ENCODE measurements at regions not wholly inside any gene's neighbourhood (a gene's known extent, or its start where the extent isn't known, plus 50 kb on each side); places are given as distances from the start of the nearest gene placed in this dataset.

GRCh38 chr2:195472501-195473234 lies 184.4 kb upstream of the SLC39A10 start:
- no peak overlapping the region for H3K27ac ChIP-seq (ENCODE audit: low read length, poor library complexity, severe bottlenecking)
- H3K4me2 ChIP-seq (ENCODE audit: low read length, poor library complexity, severe bottlenecking): no peak overlapping the region
- no peak overlapping the region for H2BK5ac ChIP-seq (ENCODE audit: low read depth, low read length, poor library complexity, severe bottlenecking)
- H3K9ac ChIP-seq (ENCODE audit: low read length): no peak overlapping the region
- H2BK15ac ChIP-seq (ENCODE audit: low read depth, poor library complexity, severe bottlenecking): no peak overlapping the region
- H3K4ac ChIP-seq (ENCODE audit: low read depth in 1 of 2, low read length in 2 of 2): no peak overlapping the region
- no peak overlapping the region for H3K4me3 ChIP-seq (ENCODE audit: insufficient read depth in 1 of 2, low read depth in 1 of 2, low read length in 2 of 2)
- no peak overlapping the region for H2AK5ac ChIP-seq (ENCODE audit: low read length, severe bottlenecking)
- H3K18ac ChIP-seq (ENCODE audit: low read depth in 1 of 2, low read length in 2 of 2): no peak overlapping the region
- H2BK120ac ChIP-seq (ENCODE audit: low read depth, low read length): no peak overlapping the region
- no peaks in the 10 kb centered on the region for H3K27me3 ChIP-seq (ENCODE audit: control insufficient read depth in 1 of 2, insufficient read depth in 1 of 2, low read length in 2 of 2)
- no peak overlapping the region for H2AFZ ChIP-seq (ENCODE audit: low read depth, low read length)
- no peak overlapping the region for H4K8ac ChIP-seq (ENCODE audit: low read length)
- no peak for DNase-seq
- H3K4me1 ChIP-seq (ENCODE audit: control insufficient read depth, insufficient read depth, low read depth, low read length): no peaks in the 10 kb centered on the region
- H2BK12ac ChIP-seq (ENCODE audit: low read length in 2 of 2): no peak overlapping the region
- H3K36me3 ChIP-seq (ENCODE audit: control insufficient read depth in 1 of 2, insufficient read depth in 2 of 2, low read depth in 1 of 2, low read length in 2 of 2): no peaks in the 10 kb centered on the region
- H3K23ac ChIP-seq (ENCODE audit: low read length in 2 of 2): no peak overlapping the region
- 78% methylated on average over 2 of the region's 3 CpGs for WGBS
- no peak overlapping the region for H4K91ac ChIP-seq (ENCODE audit: low read length)
- no peaks in the 10 kb centered on the region for H3K9me3 ChIP-seq (ENCODE audit: control insufficient read depth, low read length)
- H3K79me1 ChIP-seq (replicated peaks; ENCODE audit: low read length, poor library complexity, severe bottlenecking): no peaks in the 10 kb centered on the region
- H3K14ac ChIP-seq (ENCODE audit: low read length in 2 of 2): no peak overlapping the region

- no peaks in the 10 kb centered on the region for H3K27me3 ChIP-seq (ENCODE audit: control insufficient read depth in 1 of 2, insufficient read depth in 1 of 2, low read length in 2 of 2)
- H3K4me1 ChIP-seq (ENCODE audit: control insufficient read depth, insufficient read depth, low read depth, low read length): no peaks in the 10 kb centered on the region
- H3K9ac ChIP-seq (ENCODE audit: low read length): no peak overlapping the region
- no peak overlapping the region for H4K8ac ChIP-seq (ENCODE audit: low read length)
- no peak overlapping the region for H3K4ac ChIP-seq (ENCODE audit: low read depth in 1 of 2, low read length in 2 of 2)
- H2AFZ ChIP-seq (ENCODE audit: low read depth, low read length): no peak overlapping the region
- no peak overlapping the region for H3K18ac ChIP-seq (ENCODE audit: low read depth in 1 of 2, low read length in 2 of 2)
- WGBS: 92% methylated on average over 4 of the region's 4 CpGs
- H3K79me1 ChIP-seq (replicated peaks; ENCODE audit: low read length, poor library complexity, severe bottlenecking): no peaks in the 10 kb centered on the region
- no peaks in the 10 kb centered on the region for H3K9me3 ChIP-seq (ENCODE audit: control insufficient read depth, low read length)
- no peak for DNase-seq
- H2AK5ac ChIP-seq (ENCODE audit: low read length, severe bottlenecking): no peak overlapping the region
- no peak overlapping the region for H3K14ac ChIP-seq (ENCODE audit: low read length in 2 of 2)
- H2BK120ac ChIP-seq (ENCODE audit: low read depth, low read length): no peak overlapping the region
- H3K4me2 ChIP-seq (ENCODE audit: low read length, poor library complexity, severe bottlenecking): no peak overlapping the region
- H2BK12ac ChIP-seq (ENCODE audit: low read length in 2 of 2): no peak overlapping the region
- H4K91ac ChIP-seq (ENCODE audit: low read length): no peak overlapping the region
- no peak overlapping the region for H3K4me3 ChIP-seq (ENCODE audit: insufficient read depth in 1 of 2, low read depth in 1 of 2, low read length in 2 of 2)
- no peak overlapping the region for H3K27ac ChIP-seq (ENCODE audit: low read length, poor library complexity, severe bottlenecking)
- no peak overlapping the region for H2BK15ac ChIP-seq (ENCODE audit: low read depth, poor library complexity, severe bottlenecking)
- no peaks in the 10 kb centered on the region for H3K36me3 ChIP-seq (ENCODE audit: control insufficient read depth in 1 of 2, insufficient read depth in 2 of 2, low read depth in 1 of 2, low read length in 2 of 2)
- no peak overlapping the region for H2BK5ac ChIP-seq (ENCODE audit: low read depth, low read length, poor library complexity, severe bottlenecking)
- H3K23ac ChIP-seq (ENCODE audit: low read length in 2 of 2): no peak overlapping the region
Measured at GRCh38 chr2:195471807-195472206, 185.2 kb upstream of the SLC39A10 start.

- H3K14ac ChIP-seq (ENCODE audit: low read length in 2 of 2): no peak overlapping the region
- no peak overlapping the region for H2AFZ ChIP-seq (ENCODE audit: low read depth, low read length)
- no peak overlapping the region for H3K4me3 ChIP-seq (ENCODE audit: insufficient read depth in 1 of 2, low read depth in 1 of 2, low read length in 2 of 2)
- no peak overlapping the region for H3K23ac ChIP-seq (ENCODE audit: low read length in 2 of 2)
- no peak for DNase-seq
- H3K36me3 ChIP-seq (ENCODE audit: control insufficient read depth in 1 of 2, insufficient read depth in 2 of 2, low read depth in 1 of 2, low read length in 2 of 2): no peaks in the 10 kb centered on the region
- H3K9ac ChIP-seq (ENCODE audit: low read length): no peak overlapping the region
- H2BK15ac ChIP-seq (ENCODE audit: low read depth, poor library complexity, severe bottlenecking): no peak overlapping the region
- H2BK5ac ChIP-seq (ENCODE audit: low read depth, low read length, poor library complexity, severe bottlenecking): no peak overlapping the region
- H2BK12ac ChIP-seq (ENCODE audit: low read length in 2 of 2): no peak overlapping the region
- H3K79me1 ChIP-seq (replicated peaks; ENCODE audit: low read length, poor library complexity, severe bottlenecking): no peaks in the 10 kb centered on the region
- WGBS: 77% methylated on average over 2 of the region's 2 CpGs
- H3K27ac ChIP-seq (ENCODE audit: low read length, poor library complexity, severe bottlenecking): no peak overlapping the region
- H3K4me2 ChIP-seq (ENCODE audit: low read length, poor library complexity, severe bottlenecking): no peak overlapping the region
- H4K91ac ChIP-seq (ENCODE audit: low read length): no peak overlapping the region
- no peaks in the 10 kb centered on the region for H3K27me3 ChIP-seq (ENCODE audit: control insufficient read depth in 1 of 2, insufficient read depth in 1 of 2, low read length in 2 of 2)
- H3K4ac ChIP-seq (ENCODE audit: low read depth in 1 of 2, low read length in 2 of 2): no peak overlapping the region
- H4K8ac ChIP-seq (ENCODE audit: low read length): no peak overlapping the region
- no peak overlapping the region for H2BK120ac ChIP-seq (ENCODE audit: low read depth, low read length)
- H2AK5ac ChIP-seq (ENCODE audit: low read length, severe bottlenecking): no peak overlapping the region
- H3K18ac ChIP-seq (ENCODE audit: low read depth in 1 of 2, low read length in 2 of 2): no peak overlapping the region
- H3K9me3 ChIP-seq (ENCODE audit: control insufficient read depth, low read length): no peaks in the 10 kb centered on the region
- no peaks in the 10 kb centered on the region for H3K4me1 ChIP-seq (ENCODE audit: control insufficient read depth, insufficient read depth, low read depth, low read length)
Measured at GRCh38 chr2:195471163-195471562, 185.9 kb upstream of the SLC39A10 start.

GRCh38 chr2:195470622-195471021 lies 186.4 kb upstream of the SLC39A10 start:
- Histone ChIP-seq H2BK12ac (ENCODE audit: low read length in 2 of 2) (no peak overlapping the region), H3K4me1 (ENCODE audit: control insufficient read depth, insufficient read depth, low read depth, low read length) (no peaks in the 10 kb centered on the region), H3K4ac (ENCODE audit: low read depth in 1 of 2, low read length in 2 of 2) (no peak overlapping the region), H2AK5ac (ENCODE audit: low read length, severe bottlenecking) (no peak overlapping the region), H3K9me3 (ENCODE audit: control insufficient read depth, low read length) (peaks cover 4% of the 10 kb centered on the region), H3K27me3 (ENCODE audit: control insufficient read depth in 1 of 2, insufficient read depth in 1 of 2, low read length in 2 of 2) (no peaks in the 10 kb centered on the region), H4K91ac (ENCODE audit: low read length) (no peak overlapping the region), H3K36me3 (ENCODE audit: control insufficient read depth in 1 of 2, insufficient read depth in 2 of 2, low read depth in 1 of 2, low read length in 2 of 2) (no peaks in the 10 kb centered on the region), H3K4me3 (ENCODE audit: insufficient read depth in 1 of 2, low read depth in 1 of 2, low read length in 2 of 2) (no peak overlapping the region), H3K23ac (ENCODE audit: low read length in 2 of 2) (no peak overlapping the region), H2BK120ac (ENCODE audit: low read depth, low read length) (no peak overlapping the region), H3K79me1 (replicated peaks; ENCODE audit: low read length, poor library complexity, severe bottlenecking) (no peaks in the 10 kb centered on the region), H4K8ac (ENCODE audit: low read length) (no peak overlapping the region), H3K18ac (ENCODE audit: low read depth in 1 of 2, low read length in 2 of 2) (no peak overlapping the region), H3K4me2 (ENCODE audit: low read length, poor library complexity, severe bottlenecking) (no peak overlapping the region), H3K14ac (ENCODE audit: low read length in 2 of 2) (no peak overlapping the region), H2BK15ac (ENCODE audit: low read depth, poor library complexity, severe bottlenecking) (no peak overlapping the region), H2BK5ac (ENCODE audit: low read depth, low read length, poor library complexity, severe bottlenecking) (no peak overlapping the region), H2AFZ (ENCODE audit: low read depth, low read length) (no peak overlapping the region), H3K27ac (ENCODE audit: low read length, poor library complexity, severe bottlenecking) (no peak overlapping the region), H3K9ac (ENCODE audit: low read length) (no peak overlapping the region)
- no peak for DNase-seq
